ENCODE measurements at regions not wholly inside any gene's neighbourhood (a gene's known extent, or its start where the extent isn't known, plus 50 kb on each side); places are given as distances from the start of the nearest gene placed in this dataset.

DNA sequence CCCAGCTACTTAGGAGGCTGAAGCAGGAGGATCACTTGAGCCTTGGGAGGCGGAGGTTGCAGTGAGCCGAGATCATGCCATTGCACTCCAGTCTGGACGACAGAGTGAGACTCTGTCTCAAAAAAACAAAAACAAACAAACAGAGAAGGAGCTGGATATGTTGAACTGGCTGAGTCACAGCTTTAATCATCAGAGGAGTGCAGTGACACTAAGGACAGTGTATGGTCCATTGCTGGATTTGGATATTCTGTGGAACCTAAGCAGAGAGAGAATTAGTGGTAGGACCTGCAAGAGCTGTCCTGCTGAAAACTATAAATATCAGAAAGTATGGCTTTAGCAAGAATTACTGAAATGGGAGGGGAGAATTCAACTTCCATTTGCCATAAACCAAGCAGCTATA lies 163.0 kb upstream of the PELI2 start:
- Histone ChIP-seq H3K4me1 (no peaks in the 10 kb centered on the region), H3K9me3 (no peaks in the 10 kb centered on the region), H3K36me3 (no peaks in the 10 kb centered on the region), H3K27ac (no peak overlapping the region), H3K27me3 (no peaks in the 10 kb centered on the region), H3K4me3 (no peak overlapping the region)
- no peak for DNase-seq (ENCODE audit: low spot score in 2 of 2)
- WGBS: 64% methylated on average over 3 of the region's 3 CpGs
- TF ChIP-seq EP300 (IDR thresholded peaks at IDR 0.05): no peak
- no peak for TF ChIP-seq POLR2AphosphoS5 (IDR thresholded peaks at IDR 0.05)
- TF ChIP-seq, protein P1, sequence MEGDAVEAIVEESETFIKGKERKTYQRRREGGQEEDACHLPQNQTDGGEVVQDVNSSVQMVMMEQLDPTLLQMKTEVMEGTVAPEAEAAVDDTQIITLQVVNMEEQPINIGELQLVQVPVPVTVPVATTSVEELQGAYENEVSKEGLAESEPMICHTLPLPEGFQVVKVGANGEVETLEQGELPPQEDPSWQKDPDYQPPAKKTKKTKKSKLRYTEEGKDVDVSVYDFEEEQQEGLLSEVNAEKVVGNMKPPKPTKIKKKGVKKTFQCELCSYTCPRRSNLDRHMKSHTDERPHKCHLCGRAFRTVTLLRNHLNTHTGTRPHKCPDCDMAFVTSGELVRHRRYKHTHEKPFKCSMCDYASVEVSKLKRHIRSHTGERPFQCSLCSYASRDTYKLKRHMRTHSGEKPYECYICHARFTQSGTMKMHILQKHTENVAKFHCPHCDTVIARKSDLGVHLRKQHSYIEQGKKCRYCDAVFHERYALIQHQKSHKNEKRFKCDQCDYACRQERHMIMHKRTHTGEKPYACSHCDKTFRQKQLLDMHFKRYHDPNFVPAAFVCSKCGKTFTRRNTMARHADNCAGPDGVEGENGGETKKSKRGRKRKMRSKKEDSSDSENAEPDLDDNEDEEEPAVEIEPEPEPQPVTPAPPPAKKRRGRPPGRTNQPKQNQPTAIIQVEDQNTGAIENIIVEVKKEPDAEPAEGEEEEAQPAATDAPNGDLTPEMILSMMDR (IDR thresholded peaks at IDR 0.05): no peak
- TF ChIP-seq POLR2A (IDR thresholded peaks at IDR 0.05): no peak

DNA sequence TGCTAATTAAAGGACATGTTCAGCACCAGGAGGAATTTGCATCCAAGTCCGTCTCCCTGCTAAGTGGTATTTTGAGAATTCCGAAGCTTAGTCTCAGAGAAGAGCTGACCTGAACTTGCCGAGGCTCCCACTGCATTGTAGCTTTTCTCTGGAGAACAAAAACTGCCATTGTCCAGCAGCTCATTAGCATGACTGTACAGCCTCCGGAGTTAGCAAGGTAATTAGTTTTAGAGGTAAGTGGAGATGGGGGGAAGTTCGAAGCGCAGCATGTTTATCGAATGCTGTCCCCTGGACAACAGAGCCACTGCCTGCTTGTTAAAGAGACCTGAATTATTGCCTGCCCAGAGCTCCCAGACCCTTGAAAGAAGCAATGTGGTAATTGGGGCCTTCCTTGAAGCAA lies 160.3 kb upstream of the PELI2 start:
- 85% methylated on average over 7 of the region's 7 CpGs for WGBS
- no peak for DNase-seq (ENCODE audit: low spot score in 2 of 2)
- Histone ChIP-seq H3K4me1 (no peaks in the 10 kb centered on the region), H3K27me3 (no peaks in the 10 kb centered on the region), H3K27ac (no peak overlapping the region), H3K36me3 (no peaks in the 10 kb centered on the region), H3K9me3 (no peaks in the 10 kb centered on the region), H3K4me3 (no peak overlapping the region)
- TF ChIP-seq EP300 (IDR thresholded peaks at IDR 0.05) (no peak), POLR2A (IDR thresholded peaks at IDR 0.05) (no peak), POLR2AphosphoS5 (IDR thresholded peaks at IDR 0.05) (no peak)
- TF ChIP-seq, protein P1 (IDR thresholded peaks at IDR 0.05): no peak

DNA sequence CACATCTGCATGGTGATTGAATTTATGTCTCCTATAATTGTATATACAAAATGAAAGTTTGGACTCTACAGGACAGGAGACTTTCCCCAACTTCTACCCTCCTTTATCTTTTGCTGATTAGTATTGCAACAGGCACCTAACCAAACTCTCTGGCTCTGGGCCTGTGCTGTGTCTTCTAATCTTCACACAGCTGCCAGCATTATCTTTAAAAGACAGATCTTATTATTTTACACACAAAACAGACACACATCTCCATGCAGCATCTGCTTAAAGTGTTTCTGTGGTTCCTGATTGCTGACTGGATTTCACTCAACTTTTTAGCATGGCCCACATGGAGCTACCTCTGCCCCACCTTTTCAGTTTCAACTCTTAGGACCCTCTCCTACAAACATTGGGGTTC lies 154.9 kb upstream of the PELI2 start:
- no peaks in the 10 kb centered on the region for H3K36me3 ChIP-seq
- H3K9me3 ChIP-seq: no peaks in the 10 kb centered on the region
- no peaks in the 10 kb centered on the region for H3K4me1 ChIP-seq
- H3K27me3 ChIP-seq: no peaks in the 10 kb centered on the region
- no peak for DNase-seq (ENCODE audit: low spot score in 2 of 2)
- TF ChIP-seq EP300 (IDR thresholded peaks at IDR 0.05) (no peak), POLR2A (IDR thresholded peaks at IDR 0.05) (no peak), POLR2AphosphoS5 (IDR thresholded peaks at IDR 0.05) (no peak)
- TF ChIP-seq, protein P1 (IDR thresholded peaks at IDR 0.05): no peak
- H3K27ac ChIP-seq: no peak overlapping the region
- H3K4me3 ChIP-seq: no peak overlapping the region

DNA sequence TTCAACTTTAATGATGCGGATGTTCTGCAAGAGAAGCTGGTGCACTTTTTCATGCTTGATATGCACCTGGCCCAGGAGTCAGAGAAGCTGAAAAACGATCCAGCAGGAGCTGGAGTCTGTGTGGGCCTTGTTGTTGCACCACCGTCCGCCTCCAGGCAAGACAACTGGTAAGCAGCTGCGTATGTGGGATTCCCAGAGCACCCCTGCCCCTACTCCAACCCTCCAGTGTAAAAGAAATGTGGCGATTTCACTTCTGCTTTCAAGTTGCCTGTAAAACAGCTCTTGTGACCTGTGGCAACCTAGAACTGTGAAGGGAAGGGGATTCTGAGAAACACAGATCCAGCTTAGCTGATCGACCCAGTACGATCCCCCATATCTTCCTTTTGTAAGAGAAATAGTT lies 154.1 kb upstream of the PELI2 start:
- 79% methylated on average over 8 of the region's 8 CpGs for WGBS
- no peaks in the 10 kb centered on the region for H3K36me3 ChIP-seq

DNA sequence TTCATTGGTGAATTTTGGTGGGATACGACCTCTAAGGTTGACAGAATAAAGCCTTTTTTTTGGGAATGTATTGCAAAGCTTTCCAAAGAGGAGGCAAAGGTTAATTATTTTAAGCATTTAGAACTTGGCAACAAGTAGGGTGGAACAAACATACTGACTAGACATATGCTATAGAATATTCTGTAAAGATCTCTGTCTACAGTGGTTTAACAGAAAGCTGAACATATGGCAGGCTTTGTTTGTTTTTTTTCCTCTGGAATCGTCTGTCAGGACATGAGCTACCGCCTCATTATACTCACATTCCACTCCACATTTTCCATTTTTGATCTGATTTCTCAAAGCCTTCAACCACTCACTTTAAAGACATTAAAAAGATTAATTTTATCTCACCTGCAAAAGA lies 153.4 kb upstream of the PELI2 start:
- H3K27ac ChIP-seq: no peak overlapping the region
- no peaks in the 10 kb centered on the region for H3K9me3 ChIP-seq
- no peaks in the 10 kb centered on the region for H3K4me1 ChIP-seq
- TF ChIP-seq POLR2AphosphoS5 (IDR thresholded peaks at IDR 0.05) (no peak), EP300 (IDR thresholded peaks at IDR 0.05) (no peak), POLR2A (IDR thresholded peaks at IDR 0.05) (no peak)
- TF ChIP-seq, protein P1 (IDR thresholded peaks at IDR 0.05): no peak
- DNase-seq (ENCODE audit: low spot score in 2 of 2): no peak
- H3K36me3 ChIP-seq: no peaks in the 10 kb centered on the region
- WGBS: 75% methylated on average over 3 of the region's 3 CpGs
- no peaks in the 10 kb centered on the region for H3K27me3 ChIP-seq
- H3K4me3 ChIP-seq: no peak overlapping the region

More for the DNA sequence above, 154.1 kb upstream of the PELI2 start:
- no peak for DNase-seq (ENCODE audit: low spot score in 2 of 2)
- no peak for TF ChIP-seq POLR2AphosphoS5 (IDR thresholded peaks at IDR 0.05)
- no peak for TF ChIP-seq POLR2A (IDR thresholded peaks at IDR 0.05)
- no peak for TF ChIP-seq EP300 (IDR thresholded peaks at IDR 0.05)
- TF ChIP-seq, protein P1 (IDR thresholded peaks at IDR 0.05): no peak
- Histone ChIP-seq H3K9me3 (no peaks in the 10 kb centered on the region), H3K4me3 (no peak overlapping the region), H3K27me3 (no peaks in the 10 kb centered on the region), H3K4me1 (no peaks in the 10 kb centered on the region), H3K27ac (no peak overlapping the region)
